AG20443 (cell line): ENCODE measurements at regions not wholly inside any gene's neighbourhood (a gene's known extent, or its start where the extent isn't known, plus 50 kb on each side); places are given as distances from the start of the nearest gene placed in this dataset.
"Not testable (repeated sequence)": the region's sequence is repeated elsewhere in the genome, so short reads cannot be mapped to it uniquely, and the experiment has no call there.

Experiments
- DNase-seq: peaks from one replicate; pipeline ENCODE4 v3.0.0; 2012; ENCODE audit warnings: low spot score, mixed read lengths

- no peak for DNase-seq
These were observed 1040.7 kb upstream of the INTU start for GRCh38 chr4:126592088-126592487.

DNA sequence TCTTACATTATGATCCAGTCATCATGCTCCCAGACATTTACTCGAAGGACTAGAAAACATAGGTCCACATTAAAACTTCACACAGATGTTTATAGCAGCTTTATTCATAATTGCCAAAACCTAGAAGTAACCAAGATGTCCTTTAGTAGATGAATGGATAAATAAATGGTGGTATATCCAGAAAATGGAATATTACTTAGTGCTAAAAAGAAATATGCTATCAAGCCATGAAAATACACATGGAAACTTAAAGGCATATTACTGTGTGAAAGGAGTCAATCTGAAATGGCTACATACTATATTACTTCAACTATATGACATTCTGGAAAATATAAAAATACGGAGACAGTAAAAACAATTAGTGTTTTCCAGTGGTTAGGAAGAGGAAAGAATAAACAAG is 1039.1 kb upstream of the INTU start:
- no peak for DNase-seq

- no peak for DNase-seq
These were observed 1037.1 kb upstream of the INTU start for GRCh38 chr4:126595643-126596042.

DNA sequence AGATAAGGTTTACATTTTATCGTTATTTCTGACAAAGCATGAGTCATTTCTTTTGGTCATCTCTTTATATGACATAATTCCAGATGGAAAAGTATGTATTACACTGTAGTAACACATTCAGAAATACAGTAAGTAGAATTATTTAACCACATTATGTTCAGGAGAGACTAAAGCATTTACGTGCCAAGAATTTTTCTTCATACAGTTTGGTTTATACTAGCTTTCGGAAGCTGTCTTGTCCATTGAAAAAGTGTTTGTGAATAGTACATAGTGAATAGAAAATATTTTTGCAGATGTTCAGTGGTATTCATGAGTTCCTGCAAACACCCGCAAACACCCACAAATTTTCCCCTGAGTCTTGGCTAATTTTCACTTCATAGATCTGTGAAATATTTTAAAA is 1033.0 kb upstream of the INTU start:
- no peak for DNase-seq

DNA sequence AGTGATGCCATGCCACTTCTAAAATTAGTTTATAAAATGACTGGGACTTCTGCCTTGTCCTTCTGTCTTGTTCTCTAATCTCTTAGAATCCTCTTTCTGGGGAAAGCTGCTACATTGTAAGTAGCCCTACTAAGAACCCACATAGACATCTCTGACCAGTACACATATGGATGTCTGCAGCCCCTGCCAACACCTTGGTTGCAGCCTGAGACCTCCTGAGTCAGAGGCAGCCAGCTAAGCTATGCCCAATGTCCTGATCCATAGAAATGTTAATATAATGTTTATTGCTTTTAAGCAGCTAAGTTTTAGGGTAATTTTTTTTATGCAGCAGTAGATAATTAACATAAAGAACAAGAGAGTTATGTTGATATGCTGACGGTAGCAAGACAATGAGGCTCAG is 1029.5 kb upstream of the INTU start:
- DNase-seq, result no peak

GRCh38 chr4:126603825-126604224 is 1028.9 kb upstream of the INTU start:
- DNase-seq, result no peak

DNA sequence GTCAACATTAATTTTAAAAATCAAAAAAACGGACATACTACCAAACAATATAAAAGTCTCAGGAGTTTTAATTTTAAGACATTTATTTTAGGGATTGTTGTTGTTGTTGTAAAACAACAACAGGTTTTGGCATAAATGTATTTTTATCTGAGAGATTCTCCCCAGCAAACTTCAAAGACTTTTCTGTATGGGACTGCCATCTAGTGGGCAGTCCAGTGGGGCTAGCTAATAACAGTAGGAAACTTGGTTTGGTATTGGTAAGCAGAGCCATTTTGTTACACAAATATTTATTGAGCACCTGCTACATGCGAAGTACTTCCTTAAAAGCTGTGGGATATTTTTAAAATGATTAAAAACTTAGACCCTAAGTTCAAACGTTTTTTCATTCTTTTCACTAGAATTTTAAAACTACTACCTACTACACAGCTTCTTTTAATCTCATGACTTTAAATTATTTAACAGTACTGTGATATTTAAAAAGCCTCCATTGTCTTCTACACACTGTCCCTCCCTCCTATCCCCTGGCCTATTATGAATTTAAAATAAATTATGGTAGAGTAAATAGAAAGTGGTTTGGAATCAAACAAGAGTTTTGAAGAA is 1028.4 kb upstream of the INTU start:
- DNase-seq, result peak; percentile 67

GRCh38 chr4:126610933-126611332 is 1021.8 kb upstream of the INTU start:
- no peak for DNase-seq

DNA sequence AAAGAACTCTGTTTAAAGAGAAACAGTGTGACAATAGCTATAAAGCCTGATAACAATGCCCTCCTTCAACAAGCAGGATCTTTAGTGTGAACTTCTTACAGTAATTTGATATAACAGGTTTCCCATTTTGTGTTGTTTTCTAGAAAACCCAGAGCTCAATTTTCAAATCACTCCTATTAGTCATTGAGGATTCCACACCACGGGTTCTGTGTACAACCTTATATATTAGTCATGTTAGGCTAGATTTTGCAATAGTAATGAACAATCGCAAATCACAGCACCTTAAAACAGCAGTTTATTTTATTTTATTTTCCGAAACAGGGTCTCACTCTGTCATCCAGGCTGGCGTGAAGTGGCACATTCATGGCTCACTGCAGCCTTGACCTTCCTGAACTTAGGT is 1020.9 kb upstream of the INTU start:
- peak; percentile 49 for DNase-seq

GRCh38 chr4:126614356-126614855 is 1018.4 kb upstream of the INTU start:
- no peak for DNase-seq

DNA sequence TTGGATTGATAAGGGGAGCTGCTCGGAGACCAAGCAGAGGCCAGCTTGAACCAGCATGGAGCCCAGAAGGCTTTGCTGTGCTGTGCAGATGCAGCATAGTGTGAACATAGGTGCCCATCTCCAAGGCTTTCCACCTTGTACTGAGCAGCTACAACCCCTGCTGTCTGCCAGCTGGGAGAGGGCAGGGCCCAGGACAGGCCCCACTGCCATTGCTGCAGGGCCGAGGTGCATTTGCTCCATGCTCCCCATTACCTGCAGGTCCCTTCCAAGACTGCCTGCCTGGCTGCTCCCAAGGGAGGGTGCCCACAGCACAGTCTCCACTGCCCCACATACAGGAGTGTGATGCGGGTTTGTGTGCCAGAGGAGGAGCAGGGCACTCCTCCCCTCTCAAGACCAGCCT is 1016.0 kb upstream of the INTU start:
- DNase-seq, result no peak

GRCh38 chr4:126627255-126627654 is 1005.5 kb upstream of the INTU start:
- no peak for DNase-seq

DNA sequence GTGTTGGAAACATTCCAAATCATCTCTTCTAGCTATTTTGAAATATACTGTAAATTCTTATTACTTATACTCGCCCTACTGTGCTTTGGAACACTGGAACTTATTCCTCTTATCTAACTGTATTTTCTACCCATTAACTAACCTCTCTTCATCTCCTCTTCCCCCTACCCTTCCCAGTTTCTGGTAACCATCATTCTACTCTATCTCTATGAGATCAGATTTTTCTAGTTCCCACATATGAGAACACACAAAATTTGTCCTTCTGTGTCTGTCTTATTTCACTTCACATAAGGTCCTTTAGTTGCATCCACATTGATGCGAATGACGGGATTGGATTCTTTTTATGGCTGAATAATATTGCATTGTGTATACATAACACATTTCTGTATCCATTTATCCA is 1003.8 kb upstream of the INTU start:
- DNase-seq, result no peak

DNA sequence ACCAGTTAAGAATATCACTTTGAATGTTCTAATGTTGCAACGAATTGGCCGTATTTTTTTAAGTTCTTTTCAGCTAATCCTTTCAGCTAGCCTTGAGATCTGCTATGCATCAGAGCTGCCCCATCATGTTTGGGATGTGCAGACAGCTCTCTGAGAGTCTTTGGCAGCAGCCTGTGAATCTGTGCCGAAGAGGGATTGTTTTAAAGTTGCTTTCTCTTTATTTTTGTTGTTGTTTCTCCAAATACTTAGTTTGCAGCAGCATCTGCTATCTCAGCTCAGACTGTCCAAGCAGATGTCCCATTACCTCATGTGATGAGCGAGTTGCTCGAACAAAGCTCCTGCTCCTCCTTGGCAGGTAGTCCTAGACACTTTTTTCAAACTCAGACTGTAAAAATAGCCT is 1002.5 kb upstream of the INTU start:
- DNase-seq, result peak; percentile 16

DNA sequence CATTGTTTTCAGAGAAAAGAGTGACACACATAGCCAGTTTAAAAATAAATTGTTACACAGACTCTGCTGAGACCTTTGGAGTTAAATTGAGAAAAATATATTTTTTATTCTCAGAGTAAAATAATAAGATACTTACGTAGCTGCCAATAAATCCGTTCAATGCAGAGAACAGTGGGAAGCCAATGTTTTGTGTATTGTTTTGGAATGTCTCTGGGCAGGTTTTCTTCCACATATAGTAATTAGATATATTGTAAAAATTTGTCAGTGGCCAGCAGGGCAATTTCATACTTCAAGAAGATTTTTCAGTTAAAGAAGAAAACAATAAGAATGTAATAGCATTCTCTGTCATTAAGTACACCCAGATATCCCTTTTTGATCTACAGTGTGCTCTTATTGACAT is 999.5 kb upstream of the INTU start:
- DNase-seq, result no peak

DNA sequence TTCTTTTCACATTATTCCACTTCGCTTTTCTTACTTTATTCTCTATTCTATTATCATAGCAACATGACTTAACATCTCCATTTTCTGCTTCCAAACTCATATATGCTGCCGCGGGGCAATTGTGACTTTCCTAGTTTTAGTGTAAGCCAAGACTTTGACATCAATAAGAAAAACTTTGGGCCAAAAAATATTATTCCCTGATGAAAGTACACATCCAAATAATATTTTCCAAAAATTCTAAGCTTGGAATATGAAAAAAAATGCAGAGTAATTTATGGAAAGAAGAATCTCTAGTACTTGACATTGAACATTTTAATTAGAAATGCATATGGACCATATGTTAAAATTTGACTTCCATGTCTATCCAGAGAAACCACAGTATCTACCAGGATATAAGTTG is 995.1 kb upstream of the INTU start:
- DNase-seq, result no peak

DNA sequence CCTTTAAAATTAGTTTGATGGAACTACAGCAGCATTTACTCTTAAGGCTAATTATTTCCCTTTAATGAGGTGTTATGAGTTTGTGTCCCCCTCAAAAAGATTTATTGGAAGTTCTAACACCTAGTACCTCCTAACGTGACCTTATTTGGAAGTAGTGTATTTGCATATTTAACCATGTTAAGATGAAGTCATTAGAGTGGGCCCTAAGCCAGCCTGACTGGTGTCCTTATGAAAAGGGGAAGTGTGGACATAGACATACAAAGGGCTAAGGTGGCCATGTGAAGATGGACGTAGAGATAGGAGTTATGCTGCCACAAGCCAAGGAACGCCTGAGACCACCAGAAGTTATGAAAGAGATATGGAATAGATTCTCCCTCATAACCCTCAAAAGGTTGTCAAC is 985.4 kb upstream of the INTU start:
- no peak for DNase-seq

- DNase-seq, result peak; percentile 10
These were observed 984.9 kb upstream of the INTU start for GRCh38 chr4:126647756-126648397.

- no peak for DNase-seq
These were observed 974.3 kb upstream of the INTU start for GRCh38 chr4:126658411-126658810.

- no peak for DNase-seq
These were observed 971.6 kb upstream of the INTU start for GRCh38 chr4:126661194-126661593.

DNA sequence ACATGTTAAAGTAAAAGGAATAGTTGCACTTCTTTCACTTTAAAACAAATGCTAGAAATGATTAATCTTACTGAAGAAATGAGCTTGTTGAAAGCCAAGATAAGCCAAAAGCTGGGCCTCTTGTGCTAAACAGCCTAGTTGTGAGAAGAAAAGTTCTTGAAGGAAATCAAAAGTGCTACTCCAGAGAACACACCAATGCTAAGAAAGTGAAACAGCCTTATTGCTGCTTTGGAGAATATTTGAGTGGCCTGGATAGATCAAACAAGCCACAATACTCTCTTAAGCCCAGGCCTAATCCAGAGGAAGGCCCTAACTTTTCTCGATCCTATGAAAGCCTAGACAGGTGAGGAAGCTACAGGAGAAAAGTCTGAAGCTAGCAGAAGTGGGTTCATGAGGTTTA is 967.9 kb upstream of the INTU start:
- no peak for DNase-seq

- DNase-seq, result not testable (repeated sequence)
These were observed 962.7 kb upstream of the INTU start for GRCh38 chr4:126670038-126670437.

DNA sequence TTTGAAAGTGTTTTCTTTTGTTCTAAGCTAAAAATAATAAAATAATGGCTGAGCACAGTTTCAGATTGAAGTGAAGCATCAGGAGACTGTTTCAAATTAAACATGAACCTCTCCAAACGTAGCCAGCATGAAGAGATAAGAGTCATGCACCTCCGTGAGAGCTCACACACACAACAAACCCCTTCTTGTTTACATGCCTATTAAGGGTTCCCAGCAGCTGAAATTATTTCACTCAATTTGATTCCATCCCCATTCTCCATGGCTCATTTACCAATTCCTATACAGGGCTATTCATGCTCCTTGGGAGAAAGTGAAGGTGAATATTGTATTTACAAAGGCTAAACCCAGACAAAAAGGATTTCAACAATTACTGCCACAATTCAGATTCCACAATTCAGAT is 954.1 kb upstream of the INTU start:
- DNase-seq, result no peak

GRCh38 chr4:126679303-126679702 is 953.5 kb upstream of the INTU start:
- DNase-seq, result no peak
